Suppressor macrophage (primary cell): ENCODE measurements at regions not wholly inside any gene's neighbourhood (a gene's known extent, or its start where the extent isn't known, plus 50 kb on each side); places are given as distances from the start of the nearest gene placed in this dataset.
"Not testable (repeated sequence)": the region's sequence is repeated elsewhere in the genome, so short reads cannot be mapped to it uniquely, and the experiment has no call there.

Source experiments
- DNase-seq, 4 experiments: peaks; one replicate each; pipeline ENCODE4 v3.0.0-alpha.2; 2020 to 2022

DNA sequence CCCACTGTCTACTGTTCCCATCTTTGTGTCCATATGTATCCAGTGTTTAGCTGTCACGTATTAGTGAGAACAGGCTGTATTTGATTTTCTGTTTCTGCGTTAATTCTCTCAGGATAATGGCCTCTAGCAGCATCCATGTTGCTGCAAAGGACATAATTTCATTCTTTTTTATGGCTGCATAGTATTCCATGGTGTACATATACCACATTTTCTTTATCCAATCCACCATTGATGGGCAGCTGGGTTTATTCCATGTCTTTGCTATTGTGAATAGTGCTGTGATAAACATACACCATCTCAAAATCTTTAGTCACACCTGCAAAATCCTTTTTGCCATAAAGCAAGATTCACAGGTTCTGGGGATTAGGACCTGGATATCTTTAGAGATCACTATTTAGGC is 334.4 kb upstream of the CLINT1 start:
- not testable (repeated sequence) for DNase-seq

DNA sequence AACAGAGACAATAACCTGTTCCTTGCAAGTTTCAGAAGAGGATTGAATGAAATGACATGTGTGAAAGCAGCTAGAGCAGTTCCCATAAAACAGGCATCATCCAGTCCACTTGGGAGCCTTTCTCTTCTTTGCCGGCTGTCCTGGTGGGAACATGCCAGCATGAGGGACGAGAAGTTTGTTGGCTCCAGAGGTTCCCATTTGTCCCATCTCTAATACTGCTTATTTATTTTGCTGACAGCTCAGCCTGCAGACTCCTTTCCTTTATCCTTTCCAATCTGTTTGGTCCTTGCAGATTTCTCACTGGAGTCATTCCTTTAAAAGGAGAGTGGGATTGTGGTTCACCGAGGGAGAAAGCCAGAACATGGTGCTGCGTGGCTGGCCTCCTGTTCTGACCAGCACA is 321.5 kb upstream of the CLINT1 start:
- no peak for DNase-seq

DNA sequence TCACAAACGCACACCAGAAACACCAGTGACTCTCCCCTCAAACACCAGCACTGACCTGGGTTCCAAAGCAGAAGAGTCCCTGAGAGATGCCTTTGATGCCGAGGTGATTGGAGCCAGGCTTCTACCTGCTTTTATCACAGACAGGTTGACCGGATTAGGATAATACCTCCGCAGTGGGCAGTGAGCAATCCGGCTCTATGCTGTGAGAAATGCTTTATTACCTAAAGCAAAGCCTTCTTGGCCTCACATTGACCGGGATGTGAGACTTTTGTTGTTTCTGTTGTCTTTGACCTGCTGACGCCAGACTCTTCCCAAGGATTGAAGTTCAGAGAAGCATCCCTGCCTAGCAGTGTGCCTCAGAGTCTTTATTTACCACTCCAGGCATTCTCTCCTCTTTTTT is 320.3 kb upstream of the CLINT1 start:
- DNase-seq: no peak

DNA sequence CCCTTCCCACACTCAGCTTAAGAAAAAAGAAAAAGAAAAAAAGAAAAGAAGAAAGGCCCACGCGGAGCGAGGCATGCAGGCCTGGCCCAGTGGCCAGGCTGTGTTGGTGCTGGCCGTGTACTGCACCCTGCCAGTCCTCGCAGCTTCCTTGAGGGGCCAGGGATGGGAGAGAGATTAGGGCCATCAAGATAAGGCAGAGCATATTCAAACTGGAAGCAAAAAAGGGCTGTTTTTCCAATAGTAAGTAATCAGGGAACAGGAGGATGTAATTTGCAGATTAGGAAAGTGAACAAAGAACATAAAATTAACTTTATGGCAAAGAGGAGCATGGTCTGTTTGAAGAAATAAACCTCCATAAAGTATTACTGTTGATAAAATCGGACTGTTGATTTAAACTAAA is 319.6 kb upstream of the CLINT1 start:
- no peak for DNase-seq

DNA sequence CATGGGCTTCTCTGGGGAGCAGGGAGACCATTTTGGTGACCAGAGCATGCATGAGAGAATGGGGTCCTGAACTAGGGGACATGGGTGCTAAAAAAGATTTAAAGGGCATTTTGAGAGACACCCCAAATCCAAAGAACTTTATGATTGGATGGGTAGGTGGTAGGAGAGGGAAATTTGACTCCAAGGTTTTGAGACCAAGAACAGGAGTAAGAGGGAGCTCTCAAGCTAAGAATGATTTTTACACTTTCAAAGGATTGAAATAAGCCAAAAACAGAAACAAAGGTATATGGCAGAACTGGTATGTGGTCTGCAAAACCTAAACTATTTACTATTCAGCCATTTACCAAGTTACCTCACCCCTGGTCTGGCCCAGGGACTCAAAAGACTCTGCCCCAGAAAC is 318.2 kb upstream of the CLINT1 start:
- no peak for DNase-seq

DNA sequence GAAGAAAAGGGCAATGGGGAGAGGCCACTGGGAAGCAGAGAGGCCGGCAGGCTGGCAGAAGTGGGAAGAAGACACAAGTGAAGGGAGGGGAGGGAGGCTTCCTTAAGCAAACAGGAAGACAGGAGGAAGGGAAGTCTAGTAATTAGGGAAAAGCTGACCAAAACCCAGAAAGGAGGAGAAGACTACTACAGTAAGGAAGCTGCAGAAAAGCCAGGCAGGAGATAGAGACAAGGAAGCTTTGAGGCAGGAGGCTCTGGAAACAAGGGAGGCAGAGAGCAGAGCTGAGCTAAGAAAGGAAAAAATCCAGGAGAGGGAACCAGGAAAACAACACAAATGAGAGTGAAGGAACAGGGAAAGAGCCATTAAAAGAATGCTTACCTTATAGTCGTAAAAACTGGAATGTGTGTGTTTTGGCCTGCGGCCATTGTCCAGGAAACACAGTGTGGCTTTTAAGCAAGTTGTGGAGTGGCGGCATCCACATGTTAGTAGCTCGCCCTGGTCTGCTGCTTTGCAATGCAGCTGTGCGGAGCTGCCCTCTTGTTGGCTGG is 317.1 kb upstream of the CLINT1 start:
- DNase-seq: peak in 1 of 4 experiments; percentile 7

DNA sequence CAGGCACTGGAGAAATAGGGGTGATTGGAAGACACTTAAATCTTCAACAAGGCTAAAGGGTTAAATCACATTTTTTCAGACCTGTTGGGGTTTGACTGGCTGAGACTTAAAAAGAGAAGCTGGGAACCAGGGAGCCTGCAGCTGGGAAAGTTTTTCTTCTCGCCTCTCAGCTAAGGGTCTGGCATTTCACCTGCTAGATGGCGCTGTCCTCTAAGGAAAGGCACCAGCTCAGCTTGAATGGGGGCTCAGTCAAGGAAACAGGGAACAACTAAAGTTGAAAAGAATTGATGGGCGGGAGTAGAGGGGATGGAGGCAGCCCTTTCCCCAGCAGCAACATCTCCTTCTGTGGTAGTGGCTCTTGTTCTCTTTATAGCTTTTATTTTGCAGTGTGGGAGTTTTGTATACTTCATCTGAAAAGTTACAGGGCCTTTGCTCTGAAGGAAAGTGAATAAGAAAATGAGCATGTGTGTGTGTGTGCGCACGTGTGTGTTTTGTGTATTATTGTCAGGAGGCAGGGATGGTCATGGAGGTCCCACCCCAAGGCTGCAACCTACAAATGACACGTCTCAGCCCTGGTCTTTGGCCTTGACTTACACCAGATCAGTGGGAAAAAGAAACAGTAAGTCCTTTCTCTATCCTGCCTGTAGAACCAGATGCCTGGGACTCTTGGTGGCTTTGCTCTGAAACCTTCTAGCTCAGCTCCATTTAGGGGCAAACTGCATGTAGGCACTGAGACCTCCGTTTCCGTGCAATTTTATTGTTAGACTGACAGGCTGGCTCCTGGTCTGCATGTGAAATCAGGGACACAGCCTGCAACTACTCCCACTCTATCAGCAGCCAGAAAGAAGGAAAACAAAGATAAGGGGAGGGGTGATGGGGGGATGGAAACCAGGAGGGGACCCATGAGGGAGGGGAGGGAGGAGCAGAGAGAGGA is 316.2 kb upstream of the CLINT1 start:
- DNase-seq: peak; percentile 75 to 88 (median 81)

DNA sequence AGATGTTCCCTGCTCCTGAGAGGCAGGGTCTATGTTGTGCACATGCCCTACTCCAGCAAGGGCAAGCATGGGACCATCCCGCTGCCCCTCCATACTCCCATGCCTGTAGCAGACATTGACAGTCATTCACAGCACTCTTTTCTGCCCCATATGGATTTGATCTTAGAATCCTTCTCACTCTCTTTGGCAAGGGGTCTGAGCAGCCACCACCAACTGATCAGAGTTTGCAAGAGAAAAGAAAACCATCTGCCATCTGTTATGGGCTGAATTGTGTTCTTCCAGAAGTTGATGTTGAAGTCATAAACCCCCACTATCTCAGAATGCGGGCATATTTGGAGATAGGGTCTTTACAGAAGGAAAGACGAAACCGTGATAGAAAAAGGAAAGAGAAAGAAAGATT is 315.1 kb upstream of the CLINT1 start:
- no peak for DNase-seq

DNA sequence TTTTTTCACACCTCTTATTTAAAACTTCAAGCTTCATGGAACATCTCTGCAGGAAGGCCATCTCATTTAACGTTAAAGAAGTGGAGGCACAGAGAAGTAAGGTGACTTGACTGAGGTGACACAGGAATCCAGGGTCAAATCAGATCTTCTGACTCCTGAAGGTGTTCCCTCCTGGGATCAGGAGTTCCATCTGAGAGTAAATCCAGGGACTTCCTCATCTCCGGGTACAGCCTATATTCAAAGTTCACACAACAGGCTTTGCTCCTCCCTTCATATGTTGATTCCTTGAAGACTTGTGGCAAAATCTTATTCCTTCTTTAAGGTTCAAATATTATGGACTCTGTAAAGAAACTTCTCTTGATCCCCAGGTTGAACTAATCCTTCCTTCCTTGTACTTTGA is 313.1 kb upstream of the CLINT1 start:
- DNase-seq: no peak

DNA sequence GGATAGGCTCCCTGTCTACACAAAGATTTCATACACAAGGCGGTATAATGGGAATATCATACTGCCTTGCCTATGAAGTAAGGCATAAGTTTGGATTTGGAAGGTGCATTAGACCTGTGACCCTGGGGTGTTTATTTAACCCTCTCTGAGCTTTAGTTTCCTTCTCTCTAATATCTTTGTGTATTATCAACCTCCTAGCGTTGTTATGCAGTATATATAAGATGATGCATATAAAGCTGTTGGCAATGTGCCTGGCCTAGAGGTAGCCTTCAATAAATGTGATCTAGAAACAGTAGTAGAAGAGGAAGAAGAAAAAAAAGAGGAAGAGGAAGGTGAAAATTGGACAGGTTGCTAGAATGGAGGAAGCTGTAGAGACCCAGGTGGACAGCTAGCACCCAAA is 311.6 kb upstream of the CLINT1 start:
- no peak for DNase-seq

DNA sequence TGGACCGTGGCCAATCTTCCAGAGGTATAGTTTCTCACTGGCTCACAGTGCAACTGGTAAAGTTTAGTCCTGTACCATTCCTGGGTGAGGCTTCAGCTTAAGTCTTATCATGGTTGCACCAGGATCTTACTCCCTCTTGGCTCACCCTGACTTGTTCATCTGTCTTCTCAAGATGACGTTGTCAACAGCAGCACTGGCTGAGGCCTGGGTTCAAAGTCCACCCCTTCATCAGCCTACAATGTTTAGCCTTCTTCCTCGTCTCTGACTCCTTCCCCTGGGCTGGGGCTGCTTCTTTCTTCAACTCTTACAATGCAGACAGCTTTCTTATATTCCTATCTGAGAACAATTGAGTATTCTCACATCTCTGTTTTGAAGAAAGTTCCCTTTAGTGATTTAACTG is 311.1 kb upstream of the CLINT1 start:
- no peak for DNase-seq

DNA sequence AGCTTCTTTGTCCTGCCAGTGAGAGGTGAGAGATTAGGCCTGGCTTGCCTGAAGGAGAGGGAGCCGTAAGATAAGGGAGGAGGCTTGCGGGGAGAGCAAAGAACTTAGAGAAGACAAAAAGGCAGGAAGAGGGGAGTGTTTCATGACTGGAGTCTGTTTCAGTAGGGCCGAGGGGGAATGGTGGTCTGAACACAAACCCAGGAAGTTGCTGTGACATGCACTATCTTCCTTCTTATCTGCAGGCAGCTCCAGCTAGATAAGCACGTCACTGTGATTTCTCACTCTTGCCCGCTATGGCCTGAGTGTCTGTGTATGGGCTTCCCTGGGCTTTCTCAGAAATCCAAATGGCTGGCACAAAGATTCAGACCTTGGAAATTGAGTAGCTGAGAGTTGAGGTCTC is 307.5 kb upstream of the CLINT1 start:
- DNase-seq: no peak

DNA sequence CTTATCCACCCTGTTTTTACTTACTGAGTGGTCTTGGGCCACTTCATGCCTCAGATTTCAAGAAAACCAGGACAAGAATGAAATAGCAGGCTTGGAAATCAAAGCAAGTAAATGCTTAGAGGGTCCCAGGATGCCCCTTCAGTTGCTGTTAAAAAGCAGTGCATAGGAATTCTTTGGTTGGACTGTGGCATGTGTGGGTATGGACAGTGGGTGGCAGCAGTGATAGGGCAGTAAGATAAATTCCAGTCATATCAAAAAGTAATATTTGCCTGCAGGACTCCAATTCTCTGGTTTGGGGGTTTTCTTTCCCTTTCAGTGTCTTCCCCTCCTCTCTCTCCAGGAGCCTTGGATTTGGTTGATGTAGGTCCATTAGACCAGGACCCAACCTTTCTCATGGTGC is 306.7 kb upstream of the CLINT1 start:
- no peak for DNase-seq

DNA sequence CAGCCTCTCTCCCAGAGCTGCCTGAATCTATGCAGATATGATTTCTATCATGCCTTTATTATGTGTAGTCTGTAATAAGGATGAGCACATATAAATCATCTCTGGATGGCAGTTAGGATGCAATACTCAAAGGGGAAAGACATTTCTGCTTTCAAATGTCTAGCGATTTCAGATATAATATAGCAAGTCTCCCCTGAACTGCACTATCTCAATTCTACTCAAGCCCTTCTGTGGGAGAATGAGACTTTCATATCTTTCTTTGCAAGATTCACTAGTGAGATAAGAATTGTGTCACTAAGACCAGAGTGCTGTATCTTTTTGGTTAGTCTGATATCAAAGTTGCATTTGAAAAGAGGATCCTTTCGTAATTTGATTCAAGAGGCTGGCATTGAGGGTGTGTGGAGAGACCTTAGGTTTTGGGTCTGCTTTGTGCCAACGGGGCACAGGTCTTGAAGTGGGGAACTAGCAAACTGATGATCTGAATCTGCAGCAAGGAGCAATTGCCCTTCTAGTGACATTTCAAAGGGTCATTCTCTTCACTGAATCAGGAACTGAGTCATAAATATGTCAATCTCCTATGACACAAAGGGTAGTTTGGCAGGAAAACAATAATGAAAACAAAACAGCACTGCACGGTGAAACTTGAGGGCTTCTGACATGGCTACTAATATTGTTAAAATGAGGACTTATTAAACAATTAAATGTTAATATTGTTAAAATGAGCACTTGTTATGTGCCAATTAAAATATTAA is 305.5 kb upstream of the CLINT1 start:
- DNase-seq: peak in 3 of 4 experiments; percentile 13 to 71 (median 54)

DNA sequence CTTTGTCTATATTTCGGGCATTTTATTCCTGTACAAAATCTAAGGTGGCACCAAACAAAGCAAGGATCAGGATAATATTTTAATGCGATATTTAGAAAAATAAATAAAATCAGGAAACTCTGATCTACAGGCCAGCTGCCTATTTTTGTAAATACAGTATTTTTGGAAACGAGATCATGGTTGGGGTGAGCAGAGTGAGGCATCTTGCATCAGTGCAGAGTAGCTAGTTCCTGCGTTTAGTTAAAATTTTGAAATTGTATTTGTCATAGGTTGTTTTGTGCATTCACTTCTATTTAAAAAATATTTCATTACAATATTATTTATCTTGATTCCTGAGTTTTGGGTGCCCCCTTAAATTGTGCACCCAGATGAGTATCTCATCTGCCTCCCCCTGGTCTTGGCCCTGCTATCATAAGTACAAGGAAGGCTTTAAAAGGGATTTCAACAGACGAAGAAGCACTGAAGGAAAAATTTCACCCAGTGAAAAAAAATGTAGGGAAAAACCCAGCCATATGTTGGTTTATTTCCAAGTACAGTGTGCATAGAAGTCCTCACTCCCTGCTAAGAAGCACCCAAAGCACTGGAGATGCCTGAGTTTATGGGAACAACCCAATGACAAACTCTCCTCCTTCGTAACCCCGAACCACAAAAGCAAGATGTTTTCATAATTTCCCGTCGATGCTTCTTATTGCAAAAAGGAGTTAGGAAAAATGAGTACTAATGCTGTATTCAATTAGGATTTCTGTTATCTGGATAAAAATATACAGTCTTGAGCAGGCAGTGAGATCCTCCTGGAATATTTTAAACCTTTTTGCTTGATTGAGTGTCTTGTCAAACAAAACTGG is 304.7 kb upstream of the CLINT1 start:
- peak; percentile 15 to 70 (median 40) for DNase-seq

DNA sequence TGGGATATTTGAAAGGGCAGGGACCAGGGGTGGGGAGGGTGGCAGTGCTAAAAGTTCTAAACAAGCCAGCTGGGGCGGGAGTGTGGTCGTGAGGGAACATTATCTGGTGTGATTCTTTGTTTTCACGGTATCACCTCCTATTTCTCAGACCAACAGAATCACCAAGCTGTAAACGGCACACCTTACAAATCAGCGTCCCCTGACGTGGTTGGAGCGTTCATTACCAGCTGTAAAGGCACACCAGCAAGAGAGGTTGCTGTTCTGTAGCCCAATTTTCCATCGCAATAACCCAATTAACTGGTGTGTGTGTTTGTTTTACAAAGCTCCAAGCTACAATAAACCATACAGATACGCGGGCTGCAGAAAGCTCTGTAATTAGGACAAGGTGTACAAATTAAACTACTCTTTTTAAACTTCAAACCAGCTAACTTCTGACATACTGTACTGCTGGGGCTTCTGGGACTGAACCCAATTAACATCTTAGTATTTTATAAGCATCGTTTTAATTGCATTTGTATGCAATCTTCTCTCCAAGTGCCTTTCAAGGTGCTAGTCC is 303.6 kb upstream of the CLINT1 start:
- no peak for DNase-seq

DNA sequence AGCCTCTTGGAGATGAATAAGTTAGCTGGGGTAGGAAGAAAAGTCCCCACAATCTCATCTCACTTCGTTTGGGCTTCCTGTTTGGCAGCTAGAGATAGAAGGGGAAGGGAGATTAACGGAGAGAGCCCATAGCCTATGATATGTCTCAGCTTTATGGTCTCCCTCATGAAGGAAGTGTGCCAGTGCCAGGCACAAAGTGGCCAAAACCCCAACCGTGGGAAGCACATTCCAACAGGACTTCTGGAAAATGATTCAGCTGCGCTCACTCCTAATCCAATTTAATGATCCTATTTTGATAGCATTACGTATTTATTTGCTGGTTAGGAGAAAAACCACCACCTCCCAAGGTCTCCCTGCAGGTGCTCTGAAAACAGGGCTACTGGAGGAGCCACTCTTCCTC is 303.1 kb upstream of the CLINT1 start:
- DNase-seq: no peak

DNA sequence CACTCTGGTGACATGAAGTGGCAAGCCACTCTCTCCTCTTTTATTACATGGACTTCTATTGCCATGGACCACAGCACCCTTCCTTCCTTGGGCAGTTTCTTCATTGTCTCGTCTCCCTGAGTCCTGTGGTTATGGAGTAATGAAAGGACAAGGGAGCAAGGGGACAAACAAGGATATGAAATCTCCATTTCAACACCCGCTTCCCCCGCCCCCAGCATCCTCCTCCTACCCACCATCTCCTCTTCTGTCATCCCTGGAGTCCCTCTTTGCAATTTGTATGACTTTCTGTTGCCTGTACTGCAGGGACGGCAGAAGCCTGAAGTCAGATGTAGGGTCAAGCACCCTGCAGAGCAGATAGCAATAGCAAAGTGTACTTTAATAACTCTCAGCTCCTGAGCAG is 300.7 kb upstream of the CLINT1 start:
- peak; percentile 46 to 68 (median 59) for DNase-seq

DNA sequence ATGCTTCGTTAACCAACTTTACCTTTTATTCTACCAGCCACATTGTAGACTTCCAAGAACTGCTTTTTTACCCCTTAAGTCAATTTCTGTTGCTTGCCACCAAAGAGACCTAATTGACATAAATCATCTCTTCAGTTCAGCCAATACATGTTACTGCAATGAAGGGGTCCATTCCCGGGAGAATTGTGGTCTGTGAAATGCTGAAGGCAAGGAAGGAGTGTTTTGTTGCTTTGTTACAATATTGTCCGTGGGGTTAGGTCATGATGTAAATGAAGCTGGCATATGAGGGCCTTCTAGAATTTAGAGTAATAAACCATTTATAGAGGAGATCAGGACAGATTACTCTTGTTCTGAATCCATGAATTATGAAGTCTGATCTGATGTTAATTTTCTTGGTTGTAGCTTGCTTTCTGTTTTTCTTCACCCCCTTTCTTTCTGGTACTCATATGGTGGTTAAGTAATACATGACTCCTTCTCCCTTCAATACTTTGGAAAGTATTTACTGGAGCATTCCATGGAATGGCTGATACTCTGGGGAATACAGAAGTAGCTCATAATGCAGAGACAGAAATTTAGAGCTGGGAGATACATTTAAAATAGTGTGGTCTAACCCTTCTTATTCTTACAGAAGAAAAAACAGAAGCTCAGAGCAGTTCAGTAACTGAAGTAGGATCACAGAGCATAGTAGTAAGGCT is 297.0 kb upstream of the CLINT1 start:
- DNase-seq: no peak

DNA sequence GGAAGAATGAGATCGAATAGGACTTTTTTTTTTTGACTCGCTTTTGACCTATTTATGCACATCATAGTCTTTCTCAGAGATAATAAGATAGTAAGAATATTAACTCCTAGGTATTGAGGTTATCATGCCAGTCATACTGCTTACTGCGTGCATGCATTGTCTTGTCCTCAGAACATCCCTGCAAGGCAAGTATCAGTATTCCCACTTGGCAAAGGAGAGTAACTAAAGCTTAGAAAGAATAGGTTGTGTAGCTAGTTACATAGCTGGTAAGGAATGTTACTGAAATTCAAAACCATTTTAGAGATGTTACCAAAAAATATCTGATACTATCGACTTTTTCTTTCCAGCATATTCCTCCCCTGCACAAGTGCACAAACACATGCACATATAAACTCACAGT is 296.1 kb upstream of the CLINT1 start:
- no peak for DNase-seq

DNA sequence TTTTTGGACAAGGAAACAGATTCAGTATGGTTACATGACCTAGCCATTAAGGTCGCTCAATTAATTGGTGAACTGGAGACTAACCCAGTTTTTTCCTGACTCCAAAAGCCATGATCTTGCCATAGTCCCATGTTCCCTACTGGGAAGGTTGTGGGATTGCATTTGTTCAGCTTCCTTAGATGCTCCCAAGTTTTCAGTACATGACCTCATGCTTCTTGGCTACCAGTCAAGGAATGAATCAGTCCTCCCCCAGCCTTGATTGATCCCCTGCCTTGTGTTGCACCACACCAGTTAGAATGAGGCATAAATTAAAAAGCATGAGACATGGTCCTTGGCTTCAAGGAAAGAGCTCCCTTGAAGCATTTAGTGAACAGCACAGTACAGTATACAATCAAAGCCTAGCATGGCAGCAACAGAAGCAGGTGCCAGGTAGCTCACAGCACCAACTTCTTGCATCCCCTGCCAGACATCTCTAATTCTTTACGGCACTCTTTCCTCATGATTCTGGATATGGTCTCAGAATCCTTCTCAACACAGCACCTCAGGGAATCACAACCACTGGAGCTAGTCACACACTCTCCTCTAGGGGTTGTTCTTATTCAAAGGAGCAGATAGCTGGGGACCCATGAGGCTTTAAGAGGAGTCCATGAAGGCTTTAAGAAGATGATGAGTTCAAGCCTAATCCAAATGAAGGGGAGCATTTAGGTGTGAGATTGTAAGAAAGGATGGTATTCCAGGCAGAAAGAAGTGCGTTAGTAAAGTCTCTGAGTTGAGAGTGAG is 295.5 kb upstream of the CLINT1 start:
- DNase-seq: no peak
